Esophagus muscularis mucosa (tissue), 3 donors: ENCODE measurements at regions not wholly inside any gene's neighbourhood (a gene's known extent, or its start where the extent isn't known, plus 50 kb on each side); places are given as distances from the start of the nearest gene placed in this dataset.

Experiments used
- CTCF ChIP-seq, 3 experiments: fragments of 200-600 bp in 2 of 3; fragments of 450-650 bp in 1 of 3; sonication (generic) in 2 of 3; IDR thresholded peaks; one replicate each; pipeline ENCODE4 v1.5.1; 2017 to 2019; ENCODE audit warnings: antibody characterized with exemption in 3 of 3, mild to moderate bottlenecking in 2 of 3, moderate library complexity in 1 of 3
- POLR2A ChIP-seq: fragments of 450-650 bp; IDR thresholded peaks from one replicate; pipeline ENCODE4 v1.6.1; 2017; ENCODE audit warnings: antibody characterized with exemption, moderate library complexity, mild to moderate bottlenecking, low read depth

- TF ChIP-seq CTCF (IDR thresholded peaks at IDR 0.05) (no peak), POLR2A (no peak)
These were observed 289.9 kb upstream of the RASGRP1 start for GRCh38 chr15:38854506-38854905.
